OCI-LY7 (cell line): ENCODE measurements at regions not wholly inside any gene's neighbourhood (a gene's known extent, or its start where the extent isn't known, plus 50 kb on each side); places are given as distances from the start of the nearest gene placed in this dataset.

Experiments
- BruUV-seq: library from RNA; stranded (reverse); fragments of 400-500 nt; replicated peaks from 2 replicates; lab custom pipeline; 2021; lab: Mats Ljungman, UMichigan
- CTCF ChIA-PET: fragments of 300-600 bp; sonication (Branson Sonifier 250); formaldehyde crosslinking; loops from one replicate; lab custom pipeline; 2022; ENCODE audit warnings: antibody characterized with exemption; ENCODE audit not compliant: unreplicated experiment; lab: Charles Lee
- POLR2A ChIA-PET: fragments of 300-600 bp; sonication (Branson Sonifier 250); formaldehyde crosslinking; loops from one replicate; lab custom pipeline; 2022; ENCODE audit warnings: antibody characterized with exemption; lab: Charles Lee
- DNase-seq: peaks from one replicate; pipeline ENCODE4 v3.0.0-alpha.2; 2015; ENCODE audit warnings: low spot score
- H2AFZ ChIP-seq: fragments of 200-600 bp; sonication (generic), shearing (Covaris generic); 2 replicates; pipeline ENCODE4 v1.6.1; 2014; ENCODE audit warnings: mild to moderate bottlenecking, antibody characterized with exemption, low read length, moderate library complexity
- H3K27ac ChIP-seq: fragments of 200-600 bp; sonication (generic); 2 replicates; pipeline ENCODE4 v1.5.1; 2014; ENCODE audit warnings: mixed run types, low read depth, mild to moderate bottlenecking, moderate library complexity, low read length, inconsistent platforms; ENCODE audit not compliant: poor library complexity, severe bottlenecking
- H3K36me3 ChIP-seq: fragments of 200-600 bp; sonication (generic); 2 replicates; pipeline ENCODE4 v1.6.1; 2014; ENCODE audit warnings: mild to moderate bottlenecking, antibody characterized with exemption, low read length, moderate library complexity, mixed read lengths; ENCODE audit not compliant: insufficient read depth
- H3K4me1 ChIP-seq: fragments of 200-600 bp; sonication (generic); 2 replicates; pipeline ENCODE4 v1.5.1; 2014; ENCODE audit warnings: mild to moderate bottlenecking, low read length; ENCODE audit not compliant: insufficient read depth, poor library complexity, severe bottlenecking
- H3K4me2 ChIP-seq: fragments of 200-600 bp; sonication (generic); 2 replicates; pipeline ENCODE4 v1.6.1; 2014; ENCODE audit warnings: mild to moderate bottlenecking, low read length
- H3K4me3 ChIP-seq: fragments of 200-600 bp; sonication (generic); 2 replicates; pipeline ENCODE4 v1.5.1; 2014; ENCODE audit warnings: mild to moderate bottlenecking, low read depth, low read length; ENCODE audit not compliant: poor library complexity, severe bottlenecking
- H3K79me2 ChIP-seq: fragments of 200-600 bp; sonication (generic); 2 replicates; pipeline ENCODE4 v1.6.1; 2016; ENCODE audit warnings: low read depth, mild to moderate bottlenecking, low read length, moderate library complexity, mixed read lengths; ENCODE audit not compliant: insufficient read depth
- H3K9me2 ChIP-seq: fragments of 200-600 bp; sonication (generic); 2 replicates; pipeline ENCODE4 v1.6.1; 2016; ENCODE audit warnings: mild to moderate bottlenecking, low read length, mixed read lengths; ENCODE audit not compliant: insufficient read depth
- H3K9me3 ChIP-seq: fragments of 200-600 bp; sonication (generic); 2 replicates; pipeline ENCODE4 v1.6.1; 2014; ENCODE audit warnings: mild to moderate bottlenecking, mixed run types, low read length, mixed read lengths
- H4K20me1 ChIP-seq: fragments of 200-600 bp; sonication (generic); 2 replicates; pipeline ENCODE4 v1.6.1; 2014; ENCODE audit warnings: mild to moderate bottlenecking, antibody characterized with exemption, low read length, moderate library complexity, mixed read lengths; ENCODE audit not compliant: insufficient read depth
- CTCF ChIP-seq: fragments of 200-600 bp; sonication (generic); conservative IDR thresholded peaks from 2 replicates; pipeline ENCODE4 v1.5.1; 2014; ENCODE audit warnings: mild to moderate bottlenecking, antibody characterized with exemption, low read length, moderate library complexity, mixed read lengths
- EZH2phosphoT487 ChIP-seq: fragments of 200-600 bp; sonication (generic); IDR thresholded peaks from 2 replicates; pipeline ENCODE4 v1.6.1; 2018; ENCODE audit warnings: low read depth, borderline replicate concordance, mild to moderate bottlenecking, mixed run types, antibody characterized with exemption, low read length, moderate library complexity, mixed read lengths
- intact Hi-C: fragments of 100-400 bp; cut with micrococcal nuclease; formaldehyde crosslinking; loops from one replicate; pipeline ENCODE4 v1.10.0; 2022; ENCODE audit not compliant: unreplicated experiment

- Histone ChIP-seq H2AFZ (no peak overlapping the region), H3K4me3 (no peak overlapping the region), H3K4me2 (no peak overlapping the region), H4K20me1 (no peaks in the 10 kb centered on the region), H3K4me1 (no peaks in the 10 kb centered on the region), H3K9me2 (no peaks in the 10 kb centered on the region), H3K9me3 (no peaks in the 10 kb centered on the region), H3K27ac (no peak overlapping the region), H3K36me3 (no peaks in the 10 kb centered on the region), H3K79me2 (no peaks in the 10 kb centered on the region)
- intact Hi-C loops: no loop called here
- no peak for DNase-seq
- no TSS peak for BruUV-seq
- ChIA-PET CTCF (no interaction called here), POLR2A (no interaction called here)
- no peak for TF ChIP-seq CTCF
Observed at GRCh38 chr6:139531148-139532115, 157.0 kb upstream of the CITED2 start.

GRCh38 chr6:139530561-139530960, 156.1 kb upstream of the CITED2 start:
- no peak for DNase-seq
- intact Hi-C loops: no loop called here
- Histone ChIP-seq H3K4me3 (no peak overlapping the region), H3K36me3 (no peaks in the 10 kb centered on the region), H3K27ac (no peak overlapping the region), H4K20me1 (no peaks in the 10 kb centered on the region), H3K4me2 (no peak overlapping the region), H3K4me1 (no peaks in the 10 kb centered on the region), H3K9me2 (no peaks in the 10 kb centered on the region), H2AFZ (no peak overlapping the region), H3K9me3 (no peaks in the 10 kb centered on the region), H3K79me2 (no peaks in the 10 kb centered on the region)
- TF ChIP-seq CTCF: no peak
- TF ChIP-seq EZH2phosphoT487: no peak
- BruUV-seq: no TSS peak
- ChIA-PET POLR2A (interaction anchor here (0.6 kb wide), 1 partner anchor 407 kb away, joined by 3 read pairs; no protein-coding TSS in a partner anchor), CTCF (no interaction called here)

- ChIA-PET CTCF (no interaction called here), POLR2A (interaction anchor here (1.0 kb wide), 1 partner anchor 103 kb away, joined by 4 read pairs; no protein-coding TSS in a partner anchor)
- Histone ChIP-seq H3K9me3 (no peaks in the 10 kb centered on the region), H3K4me1 (no peaks in the 10 kb centered on the region), H3K4me3 (no peak overlapping the region), H3K27ac (no peak overlapping the region), H2AFZ (no peak overlapping the region), H3K36me3 (no peaks in the 10 kb centered on the region), H3K9me2 (no peaks in the 10 kb centered on the region), H3K79me2 (no peaks in the 10 kb centered on the region), H4K20me1 (no peaks in the 10 kb centered on the region), H3K4me2 (no peak overlapping the region)
- no TSS peak for BruUV-seq
- DNase-seq: no peak
- TF ChIP-seq CTCF: no peak
- TF ChIP-seq EZH2phosphoT487: no peak
- intact Hi-C loops: no loop called here
Observed at GRCh38 chr6:139529420-139529819, 155.0 kb upstream of the CITED2 start.
